ENCODE measurements at regions not wholly inside any gene's neighbourhood (a gene's known extent, or its start where the extent isn't known, plus 50 kb on each side); places are given as distances from the start of the nearest gene placed in this dataset.

- DNase-seq (ENCODE audit: low read depth) = no peak
- no peak overlapping the region for H3K4me3 ChIP-seq (ENCODE audit: low read depth, low read length)
- TF ChIP-seq CTCF (conservative IDR thresholded peaks at IDR 0.05; ENCODE audit: low read depth, low read length) = no peak
These were observed 515.6 kb downstream of the PPARGC1A start for GRCh38 chr4:23374259-23374658.

- TF ChIP-seq CTCF (conservative IDR thresholded peaks at IDR 0.05; ENCODE audit: low read depth, low read length) = no peak
- no peak overlapping the region for H3K4me3 ChIP-seq (ENCODE audit: low read depth, low read length)
- peak; percentile 6 for DNase-seq (ENCODE audit: low read depth)
These were observed 516.6 kb downstream of the PPARGC1A start for GRCh38 chr4:23373261-23373660.

- no peak overlapping the region for H3K4me3 ChIP-seq (ENCODE audit: low read depth, low read length)
- TF ChIP-seq CTCF (conservative IDR thresholded peaks at IDR 0.05; ENCODE audit: low read depth, low read length) = no peak
- no peak for DNase-seq (ENCODE audit: low read depth)
These were observed 518.3 kb downstream of the PPARGC1A start for GRCh38 chr4:23371533-23371932.

GRCh38 chr4:23369331-23369730, 520.5 kb downstream of the PPARGC1A start:
- DNase-seq (ENCODE audit: low read depth) = no peak
- TF ChIP-seq CTCF (conservative IDR thresholded peaks at IDR 0.05; ENCODE audit: low read depth, low read length) = no peak
- H3K4me3 ChIP-seq (ENCODE audit: low read depth, low read length) = no peak overlapping the region

- peak; percentile 7 for DNase-seq (ENCODE audit: low read depth)
- peak; percentile 6 for TF ChIP-seq CTCF (conservative IDR thresholded peaks at IDR 0.05; ENCODE audit: low read depth, low read length)
- H3K4me3 ChIP-seq (ENCODE audit: low read depth, low read length) = no peak overlapping the region
These were observed 521.7 kb downstream of the PPARGC1A start for GRCh38 chr4:23368081-23368697.

GRCh38 chr4:23366557-23366906, 523.3 kb downstream of the PPARGC1A start:
- DNase-seq (ENCODE audit: low read depth) = no peak
- TF ChIP-seq CTCF (conservative IDR thresholded peaks at IDR 0.05; ENCODE audit: low read depth, low read length) = no peak
- H3K4me3 ChIP-seq (ENCODE audit: low read depth, low read length) = no peak overlapping the region

GRCh38 chr4:23365871-23366556, 523.8 kb downstream of the PPARGC1A start:
- no peak for DNase-seq (ENCODE audit: low read depth)
- no peak overlapping the region for H3K4me3 ChIP-seq (ENCODE audit: low read depth, low read length)
- TF ChIP-seq CTCF (conservative IDR thresholded peaks at IDR 0.05; ENCODE audit: low read depth, low read length) = no peak
